AG09309 (cell line): ENCODE measurements at regions not wholly inside any gene's neighbourhood (a gene's known extent, or its start where the extent isn't known, plus 50 kb on each side); places are given as distances from the start of the nearest gene placed in this dataset.
A peak's percentile ranks its signal among the peaks of the same experiment; 100 is the strongest.

Experiments used
- DNase-seq: peaks from one replicate; pipeline ENCODE4 v3.0.0-alpha.2; 2010; ENCODE audit warnings: low read depth
- H3K4me3 ChIP-seq: 2 replicates; pipeline ENCODE4 v1.5.1; 2011; ENCODE audit warnings: mild to moderate bottlenecking, low read depth, low read length, moderate library complexity; ENCODE audit not compliant: control insufficient read depth
- TF ChIP-seq, protein P1 (sequence below): IDR thresholded peaks from 2 replicates; pipeline ENCODE4 v1.5.1; 2011; ENCODE audit warnings: mild to moderate bottlenecking, low read depth, low read length, inconsistent platforms; ENCODE audit not compliant: insufficient read depth, control insufficient read depth; ENCODE audit errors: missing control alignments

DNA sequence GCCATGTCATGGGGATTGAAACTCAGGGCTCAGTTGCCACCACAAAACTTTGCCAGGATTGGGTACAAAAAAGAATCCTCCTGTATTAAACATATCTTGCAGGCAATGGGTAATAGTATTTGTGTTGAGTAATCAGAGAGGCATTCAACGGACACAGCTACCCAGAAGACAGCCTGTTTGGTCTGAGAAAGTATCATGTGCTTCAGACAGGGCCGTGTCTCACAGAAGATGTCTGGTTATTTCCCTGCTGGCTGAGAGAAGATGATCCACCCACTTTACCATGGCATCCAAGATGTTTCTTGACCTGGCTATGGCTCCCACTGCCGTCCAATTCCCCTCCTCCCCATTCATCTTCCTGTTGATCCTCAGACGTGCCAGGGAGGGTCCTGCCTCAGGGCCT is 304.3 kb upstream of the XYLT1 start:
- H3K4me3 ChIP-seq: no peak overlapping the region
- DNase-seq: no peak
- TF ChIP-seq, protein P1, sequence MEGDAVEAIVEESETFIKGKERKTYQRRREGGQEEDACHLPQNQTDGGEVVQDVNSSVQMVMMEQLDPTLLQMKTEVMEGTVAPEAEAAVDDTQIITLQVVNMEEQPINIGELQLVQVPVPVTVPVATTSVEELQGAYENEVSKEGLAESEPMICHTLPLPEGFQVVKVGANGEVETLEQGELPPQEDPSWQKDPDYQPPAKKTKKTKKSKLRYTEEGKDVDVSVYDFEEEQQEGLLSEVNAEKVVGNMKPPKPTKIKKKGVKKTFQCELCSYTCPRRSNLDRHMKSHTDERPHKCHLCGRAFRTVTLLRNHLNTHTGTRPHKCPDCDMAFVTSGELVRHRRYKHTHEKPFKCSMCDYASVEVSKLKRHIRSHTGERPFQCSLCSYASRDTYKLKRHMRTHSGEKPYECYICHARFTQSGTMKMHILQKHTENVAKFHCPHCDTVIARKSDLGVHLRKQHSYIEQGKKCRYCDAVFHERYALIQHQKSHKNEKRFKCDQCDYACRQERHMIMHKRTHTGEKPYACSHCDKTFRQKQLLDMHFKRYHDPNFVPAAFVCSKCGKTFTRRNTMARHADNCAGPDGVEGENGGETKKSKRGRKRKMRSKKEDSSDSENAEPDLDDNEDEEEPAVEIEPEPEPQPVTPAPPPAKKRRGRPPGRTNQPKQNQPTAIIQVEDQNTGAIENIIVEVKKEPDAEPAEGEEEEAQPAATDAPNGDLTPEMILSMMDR: no peak

DNA sequence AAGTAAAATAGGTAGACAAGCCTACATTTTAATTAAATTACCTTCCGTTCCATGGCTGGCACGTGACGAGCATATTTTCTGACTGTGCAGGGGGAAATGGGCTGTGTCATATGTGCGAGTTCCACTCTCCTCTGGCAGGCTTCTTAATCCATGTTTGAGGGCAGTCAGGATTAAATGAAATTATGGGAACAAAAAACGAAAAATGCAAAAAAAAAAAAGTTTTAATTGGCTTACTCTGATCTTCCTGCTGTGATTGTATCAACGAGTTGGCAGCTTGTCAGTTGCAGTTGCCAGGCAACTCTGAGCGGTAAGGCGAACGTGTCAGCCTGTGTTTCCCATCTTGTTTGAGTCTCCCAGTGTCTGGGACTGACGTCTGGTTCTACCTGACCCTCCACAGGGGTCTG is 302.9 kb upstream of the XYLT1 start:
- TF ChIP-seq, protein P1: no peak
- no peak for DNase-seq
- H3K4me3 ChIP-seq: no peak overlapping the region

DNA sequence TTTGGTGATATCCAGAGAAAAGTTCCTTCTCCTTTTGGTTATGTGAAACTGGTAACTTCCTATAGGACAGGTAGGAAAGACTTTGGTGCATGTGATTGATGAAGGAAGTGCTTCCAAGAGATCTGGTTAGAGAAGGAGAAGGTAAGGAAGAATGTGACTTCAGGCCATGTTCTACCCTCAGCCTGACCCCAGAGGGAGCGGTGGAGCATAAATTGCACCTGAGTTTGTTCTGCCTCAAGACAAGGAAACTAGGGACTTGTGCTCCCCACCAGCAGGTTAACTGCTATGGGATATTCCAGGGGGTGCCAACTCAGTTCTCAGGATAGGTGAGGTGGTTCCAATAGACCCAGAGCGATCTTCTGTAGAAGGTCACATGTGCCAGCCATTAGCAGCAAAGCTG is 299.3 kb upstream of the XYLT1 start:
- DNase-seq: no peak
- no peak overlapping the region for H3K4me3 ChIP-seq
- TF ChIP-seq, protein P1: no peak

DNA sequence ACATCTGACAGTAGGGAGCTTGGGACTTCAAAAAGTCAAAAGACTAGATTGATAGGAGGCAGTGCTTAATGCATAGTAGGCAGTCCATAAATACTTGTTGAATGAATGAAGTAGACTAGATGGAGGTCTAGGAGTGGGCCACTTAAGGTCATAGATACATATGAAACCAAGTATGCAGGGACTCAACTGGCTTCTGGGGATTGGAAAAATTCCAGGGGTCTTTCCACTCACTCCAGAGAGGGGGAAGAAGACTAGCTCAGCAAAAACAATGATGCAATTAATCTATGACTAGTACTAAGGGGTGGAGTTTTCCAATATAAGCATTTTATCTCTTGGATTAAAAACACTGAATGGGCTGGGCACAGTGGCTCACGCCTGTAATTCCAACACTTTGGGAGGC is 298.3 kb upstream of the XYLT1 start:
- TF ChIP-seq, protein P1: no peak
- no peak for DNase-seq
- H3K4me3 ChIP-seq: no peak overlapping the region

DNA sequence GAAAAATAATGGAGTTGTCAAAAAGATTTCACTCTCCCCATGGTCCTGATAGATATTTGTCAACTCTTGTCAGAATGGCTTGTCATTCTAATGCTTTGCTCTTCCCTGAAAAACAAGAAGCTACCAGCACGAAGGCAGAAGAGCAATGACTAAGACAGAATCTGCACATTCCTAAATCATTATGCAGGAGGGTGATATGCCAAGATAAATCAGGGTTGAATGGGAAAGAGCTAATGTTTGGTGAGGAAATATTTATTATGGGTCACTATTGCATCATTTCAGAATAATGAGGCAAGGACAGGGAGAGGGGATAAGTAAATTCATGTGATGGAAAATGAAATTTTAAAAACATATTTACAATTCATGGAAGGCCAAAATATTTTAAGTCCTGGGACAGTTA is 297.5 kb upstream of the XYLT1 start:
- H3K4me3 ChIP-seq: no peak overlapping the region
- peak; percentile 47 for DNase-seq
- TF ChIP-seq, protein P1: no peak

DNA sequence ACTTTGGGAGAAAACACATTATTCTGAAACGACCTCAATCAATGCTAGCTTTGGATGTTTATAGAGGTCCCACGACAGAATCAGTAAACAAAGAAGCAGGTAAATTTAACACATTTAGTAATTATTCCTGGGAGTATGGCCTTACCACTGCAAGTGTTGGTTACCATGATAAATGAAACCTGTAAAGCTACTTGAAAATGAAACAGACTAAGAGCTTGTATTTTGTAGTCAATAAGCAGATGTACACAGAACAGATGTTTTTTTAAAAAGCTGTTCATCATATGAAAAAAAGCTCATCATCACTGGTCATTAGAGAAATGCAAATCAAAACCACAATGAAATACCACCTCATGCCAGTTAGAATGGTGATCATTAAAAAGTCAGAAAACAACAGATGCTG is 295.3 kb upstream of the XYLT1 start:
- DNase-seq: no peak
- H3K4me3 ChIP-seq: no peak overlapping the region
- TF ChIP-seq, protein P1: no peak

DNA sequence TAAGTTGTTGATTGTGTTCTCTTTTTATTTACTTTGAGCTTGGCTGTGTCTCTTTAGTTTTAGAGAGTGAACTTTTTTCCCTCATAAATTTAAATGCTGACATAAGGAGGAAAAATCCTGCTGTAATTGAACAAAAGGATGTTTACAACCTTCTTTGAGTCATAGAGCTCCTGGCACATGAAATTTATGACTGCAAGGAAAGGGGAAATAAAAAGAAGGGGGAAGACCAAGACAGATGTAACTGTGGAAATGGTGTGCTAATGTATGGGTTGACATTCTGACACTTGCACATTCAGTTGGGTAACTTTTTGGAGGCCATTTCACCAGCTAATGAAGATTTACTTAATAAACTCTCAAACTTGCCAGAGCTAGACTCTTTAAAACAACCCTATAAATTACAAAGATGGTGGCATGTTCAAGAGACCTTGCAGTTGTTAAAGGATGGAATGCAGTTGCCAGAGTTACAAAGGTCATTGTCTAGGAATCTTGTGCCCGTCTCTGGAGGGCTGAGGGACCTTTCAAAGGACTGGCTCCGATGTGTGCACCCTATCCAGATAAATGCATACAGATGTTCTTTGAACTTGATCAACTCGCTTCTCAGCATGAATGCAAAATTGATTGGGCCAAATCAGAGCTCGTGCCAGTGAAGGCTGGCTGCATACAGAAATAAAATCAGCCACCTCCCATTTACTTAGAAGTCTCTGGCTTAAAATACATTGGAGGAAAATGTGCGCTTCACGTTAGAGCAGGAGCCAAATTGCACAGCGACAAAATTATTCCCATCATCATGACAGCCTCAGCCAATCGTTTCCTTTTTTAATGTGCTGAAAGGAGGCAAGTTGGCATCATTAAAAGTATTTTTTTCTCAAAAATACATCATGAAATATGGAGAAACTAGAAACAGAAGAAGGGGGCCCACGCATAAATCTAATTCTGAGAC is 289.0 kb upstream of the XYLT1 start:
- TF ChIP-seq, protein P1: no peak
- no peak for DNase-seq
- no peak overlapping the region for H3K4me3 ChIP-seq
